Naive thymus-derived CD4-positive, alpha-beta T cell (primary cell): ENCODE measurements at regions not wholly inside any gene's neighbourhood (a gene's known extent, or its start where the extent isn't known, plus 50 kb on each side); places are given as distances from the start of the nearest gene placed in this dataset.

ENCODE experiments used
- ATAC-seq: fragments of 150-1000 bp; cut with Tn5 transposase; 2 replicates; pipeline ENCODE4 v1.10.0; 2021; ENCODE audit warnings: mild to moderate bottlenecking, moderate library complexity
- CTCF ChIA-PET: fragments of 350-600 bp; sonication (Branson Sonifier 250); formaldehyde crosslinking; loops from one replicate; lab custom pipeline; 2021; ENCODE audit warnings: antibody characterized with exemption; lab: Charles Lee
- POLR2A ChIA-PET: fragments of 350-600 bp; sonication (Branson Sonifier 250); formaldehyde crosslinking; loops from one replicate; lab custom pipeline; 2021; ENCODE audit warnings: antibody characterized with exemption, inconsistent platforms; lab: Charles Lee
- DNase-seq, 9 donors: peaks; one replicate each; pipeline versions ENCODE4 v3.0.0 to v3.0.0-alpha.2; 2020 to 2022; ENCODE audit warnings: mixed read lengths in 1 of 9
- H3K27ac ChIP-seq: one replicate; pipeline ENCODE4 v1.7.0; 2013; ENCODE audit warnings: mild to moderate bottlenecking, low read depth, low read length, moderate library complexity
- H3K27me3 ChIP-seq, 2 donors: one replicate each; pipeline ENCODE4 v1.7.0; 2013; ENCODE audit warnings: low read length in 2 of 2, mild to moderate bottlenecking in 2 of 2, moderate library complexity in 2 of 2; ENCODE audit not compliant: control insufficient read depth in 2 of 2, insufficient read depth in 2 of 2
- H3K36me3 ChIP-seq, 3 experiments: 1 replicate in 2 of 3; 2 replicates in 1 of 3; pipeline ENCODE4 v1.7.0; 2013; ENCODE audit warnings: low read length in 3 of 3, mild to moderate bottlenecking in 3 of 3, moderate library complexity in 1 of 3; ENCODE audit not compliant: insufficient read depth in 3 of 3, control insufficient read depth in 2 of 3
- H3K4me1 ChIP-seq, 2 donors: one replicate each; pipeline ENCODE4 v1.7.0; 2013; ENCODE audit warnings: low read length in 2 of 2, mild to moderate bottlenecking in 2 of 2, moderate library complexity in 1 of 2; ENCODE audit not compliant: control insufficient read depth in 2 of 2, insufficient read depth in 2 of 2
- H3K4me3 ChIP-seq: 2 replicates; pipeline ENCODE4 v1.7.0; 2013; ENCODE audit warnings: mild to moderate bottlenecking, low read length
- H3K9me3 ChIP-seq, 3 experiments: 1 replicate in 2 of 3; 2 replicates in 1 of 3; pipeline ENCODE4 v1.7.0; 2013; ENCODE audit warnings: low read length in 3 of 3; ENCODE audit not compliant: control insufficient read depth in 2 of 3
- H3K27ac Mint-ChIP-seq, 9 donors: one replicate each; pipeline ENCODE4 v1.8.0; 2020 to 2022; ENCODE audit warnings: mixed read lengths in 9 of 9, mild to moderate bottlenecking in 8 of 9, moderate library complexity in 5 of 9, inconsistent platforms in 2 of 9
- H3K27me3 Mint-ChIP-seq, 5 donors: one replicate each; pipeline ENCODE4 v1.8.0; 2021 to 2022; ENCODE audit warnings: mixed read lengths in 5 of 5, mild to moderate bottlenecking in 1 of 5
- H3K36me3 Mint-ChIP-seq, 5 donors: one replicate each; pipeline ENCODE4 v1.8.0; 2020 to 2022; ENCODE audit warnings: mixed read lengths in 5 of 5, mild to moderate bottlenecking in 3 of 5, inconsistent platforms in 1 of 5
- H3K4me1 Mint-ChIP-seq, 7 donors: one replicate each; pipeline ENCODE4 v1.8.0; 2020 to 2022; ENCODE audit warnings: mixed read lengths in 7 of 7, mild to moderate bottlenecking in 3 of 7, inconsistent platforms in 1 of 7
- H3K4me3 Mint-ChIP-seq, 10 donors: one replicate each; pipeline ENCODE4 v1.8.0; 2020 to 2022; ENCODE audit warnings: mild to moderate bottlenecking in 10 of 10, mixed read lengths in 10 of 10, moderate library complexity in 6 of 10, inconsistent platforms in 2 of 10
- H3K9me3 Mint-ChIP-seq, 11 donors: one replicate each; pipeline ENCODE4 v1.8.0; 2020 to 2022; ENCODE audit warnings: mixed read lengths in 11 of 11, mild to moderate bottlenecking in 4 of 11, inconsistent platforms in 1 of 11, moderate library complexity in 1 of 11
- intact Hi-C, 2 donors: fragments of 100-400 bp; cut with micrococcal nuclease; formaldehyde crosslinking; loops; one replicate each; pipeline ENCODE4 v1.15.1; 2023

DNA sequence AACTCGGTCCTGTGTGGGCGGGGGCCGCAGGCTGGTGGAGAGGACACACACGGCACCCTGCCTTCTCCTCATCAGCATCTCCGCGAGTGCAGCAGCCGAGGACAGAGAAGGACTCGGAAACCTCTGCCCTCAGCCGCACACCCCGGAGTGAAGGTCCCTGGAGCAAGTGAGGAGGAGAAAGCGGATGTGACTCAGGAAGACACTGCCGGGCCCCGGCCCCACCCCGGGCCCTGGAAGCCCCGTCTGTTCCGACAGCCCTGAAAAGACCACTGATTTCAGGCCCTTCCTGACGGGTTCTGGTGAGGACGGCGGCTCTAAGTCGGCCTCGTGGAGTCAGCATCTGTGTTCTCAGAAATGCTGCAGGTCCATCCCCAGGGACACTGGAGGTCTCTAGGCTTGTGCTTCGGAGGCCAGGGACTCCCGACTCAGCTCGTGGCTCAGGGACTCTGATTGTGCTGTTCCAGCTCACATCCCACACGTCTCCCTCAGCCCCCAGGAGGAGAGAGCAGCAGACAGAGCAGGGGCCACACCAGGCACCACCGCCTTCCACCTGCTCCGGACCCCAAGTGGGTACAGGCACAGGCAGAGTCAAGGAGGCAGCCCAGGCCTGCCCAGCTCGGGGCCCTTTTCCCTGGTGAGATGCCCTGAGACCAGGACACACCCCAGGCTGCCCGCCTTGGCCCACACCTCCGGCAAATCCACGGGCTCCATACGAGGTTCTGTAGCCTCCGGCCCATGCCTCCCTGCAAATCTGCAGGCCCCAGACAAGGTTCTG lies 134.5 kb upstream of the NKX1-1 start:
- DNase-seq (no peak), ATAC-seq (no peak)
- CTCF ChIA-PET, result interaction anchor here (0.6 kb wide), 1 partner anchor 10 kb away, joined by 3 read pairs; no protein-coding TSS in a partner anchor
- intact Hi-C loops, result no loop called here
- peaks cover 0 to 11% of the 10 kb centered on the region in 2 donors for H3K4me1 ChIP-seq
- no peak overlapping the region for H3K4me3 Mint-ChIP-seq
- H3K4me1 Mint-ChIP-seq, result peaks cover 0 to 16% (median 4%) of the 10 kb centered on the region in 7 donors
- no peaks in the 10 kb centered on the region for H3K9me3 ChIP-seq
- no peaks in the 10 kb centered on the region for H3K36me3 Mint-ChIP-seq
- POLR2A ChIA-PET, result no interaction called here
- no peak overlapping the region for H3K27ac ChIP-seq
- no peaks in the 10 kb centered on the region for H3K27me3 ChIP-seq
- H3K36me3 ChIP-seq, result no peaks in the 10 kb centered on the region
- H3K4me3 ChIP-seq, result no peak overlapping the region
- H3K27ac Mint-ChIP-seq, result no peak overlapping the region
- no peaks in the 10 kb centered on the region for H3K27me3 Mint-ChIP-seq
- no peaks in the 10 kb centered on the region for H3K9me3 Mint-ChIP-seq

DNA sequence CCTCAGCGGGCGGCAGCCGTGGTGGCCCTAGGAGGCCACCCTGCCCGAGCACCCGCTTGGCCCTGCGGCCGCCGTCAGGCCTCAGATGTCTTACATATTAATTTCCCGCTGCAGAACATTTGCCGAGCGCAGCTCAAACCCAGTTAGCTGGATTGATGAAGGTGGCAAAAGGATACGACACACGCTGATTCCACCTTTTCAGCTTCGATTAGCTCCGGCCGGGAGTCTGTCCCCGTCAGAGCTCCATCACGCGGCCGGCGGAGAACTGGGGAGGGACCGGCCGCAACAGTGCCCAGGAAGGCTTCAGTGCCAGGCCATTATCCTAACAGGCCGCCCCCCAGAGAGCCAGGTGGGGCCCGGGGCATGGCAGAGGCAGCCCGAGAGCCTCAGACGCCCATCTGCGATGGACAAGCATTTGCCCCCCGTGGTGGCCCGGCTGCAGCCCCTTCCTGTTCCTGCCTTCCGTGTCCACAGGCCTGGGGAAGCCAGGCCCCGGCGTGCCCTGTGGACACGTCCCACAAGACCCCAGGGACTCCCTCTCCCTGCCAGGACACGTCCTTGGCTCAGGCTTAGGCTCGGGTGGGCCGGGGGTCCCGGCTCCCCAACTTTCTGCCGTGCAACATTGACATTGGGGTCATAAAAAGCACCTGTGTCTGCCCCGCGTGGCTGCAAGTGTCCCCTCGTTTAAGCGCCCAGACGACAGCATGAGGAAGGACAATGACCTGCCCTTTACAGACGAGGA lies 133.8 kb upstream of the NKX1-1 start:
- CTCF ChIA-PET, result no interaction called here

DNA sequence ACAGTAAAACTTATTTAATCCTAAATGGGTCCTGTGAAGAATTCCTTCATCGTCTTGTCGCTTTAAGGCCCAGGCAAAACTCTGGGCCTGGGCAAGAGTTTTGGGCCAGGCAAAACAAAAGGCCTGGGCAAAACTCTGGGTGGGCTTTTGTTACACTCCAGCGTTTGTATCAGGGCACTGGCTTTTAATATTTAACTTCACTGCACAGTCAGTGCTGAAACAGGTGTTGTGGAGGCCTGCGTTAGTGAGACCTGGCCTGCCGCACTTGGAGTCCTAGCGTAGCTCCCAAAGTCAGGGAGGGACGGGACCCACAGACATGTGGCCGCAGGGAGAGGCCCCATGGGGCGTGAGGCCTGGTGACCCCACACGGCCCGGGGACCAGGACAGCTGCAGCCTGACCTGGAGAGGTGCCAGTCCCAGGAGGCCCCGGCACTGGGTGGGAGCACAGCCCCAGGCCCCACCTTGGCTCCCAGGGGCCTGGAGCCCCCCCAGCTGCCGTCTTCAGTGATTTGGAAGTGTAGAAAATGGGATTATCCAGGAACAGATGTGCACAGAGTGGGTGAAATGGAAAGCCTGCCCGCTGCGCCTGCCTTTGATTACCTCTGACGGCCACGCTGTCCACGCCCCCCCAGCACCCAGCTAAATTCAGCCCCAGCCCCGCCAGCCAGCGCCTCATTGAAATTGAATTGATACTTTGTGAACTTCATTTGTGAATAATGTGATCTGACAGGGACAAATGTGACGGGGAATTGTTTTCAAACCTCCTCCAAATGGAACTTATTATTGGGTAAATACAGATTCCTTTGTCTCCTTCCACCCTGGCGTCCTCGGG lies 132.9 kb upstream of the NKX1-1 start:
- Mint-ChIP-seq H3K27ac (no peak overlapping the region), H3K4me3 (no peak overlapping the region), H3K9me3 (no peaks in the 10 kb centered on the region), H3K4me1 (peaks cover 0 to 7% (median 4%) of the 10 kb centered on the region in 7 donors), H3K36me3 (no peaks in the 10 kb centered on the region), H3K27me3 (no peaks in the 10 kb centered on the region)
- intact Hi-C loops, result no loop called here
- DNase-seq (no peak), ATAC-seq (no peak)
- no peaks in the 10 kb centered on the region for H3K27me3 ChIP-seq
- CTCF ChIA-PET, result no interaction called here
- no peak overlapping the region for H3K27ac ChIP-seq
- no peaks in the 10 kb centered on the region for H3K36me3 ChIP-seq
- POLR2A ChIA-PET, result no interaction called here
- peaks cover 0 to 6% of the 10 kb centered on the region in 2 donors for H3K4me1 ChIP-seq
- no peak overlapping the region for H3K4me3 ChIP-seq
- H3K9me3 ChIP-seq, result no peaks in the 10 kb centered on the region

More for the DNA sequence above, 133.8 kb upstream of the NKX1-1 start:
- Mint-ChIP-seq H3K27me3 (no peaks in the 10 kb centered on the region), H3K9me3 (no peaks in the 10 kb centered on the region), H3K36me3 (no peaks in the 10 kb centered on the region), H3K4me1 (peaks cover 0 to 15% (median 4%) of the 10 kb centered on the region in 7 donors), H3K4me3 (no peak overlapping the region), H3K27ac (no peak overlapping the region)
- no peaks in the 10 kb centered on the region for H3K9me3 ChIP-seq
- no peak overlapping the region for H3K4me3 ChIP-seq
- no peaks in the 10 kb centered on the region for H3K36me3 ChIP-seq
- ATAC-seq, result no peak
- POLR2A ChIA-PET, result no interaction called here
- intact Hi-C loops, result no loop called here
- no peaks in the 10 kb centered on the region for H3K27me3 ChIP-seq
- no peak overlapping the region for H3K27ac ChIP-seq
- DNase-seq, result no peak
- H3K4me1 ChIP-seq, result peaks cover 0 to 11% of the 10 kb centered on the region in 2 donors

- H3K4me1 ChIP-seq, result no peaks in the 10 kb centered on the region
- H3K36me3 ChIP-seq, result no peaks in the 10 kb centered on the region
- Mint-ChIP-seq H3K27ac (no peak overlapping the region), H3K27me3 (peaks cover 0 to 6% (median 3%) of the 10 kb centered on the region in 5 donors), H3K4me3 (no peak overlapping the region), H3K4me1 (no peaks in the 10 kb centered on the region), H3K9me3 (no peaks in the 10 kb centered on the region), H3K36me3 (no peaks in the 10 kb centered on the region)
- no peak for ATAC-seq
- ChIA-PET CTCF (no interaction called here), POLR2A (no interaction called here)
- intact Hi-C loops, result no loop called here
- DNase-seq, result no peak
- no peak overlapping the region for H3K27ac ChIP-seq
- no peak overlapping the region for H3K4me3 ChIP-seq
- no peaks in the 10 kb centered on the region for H3K9me3 ChIP-seq
- H3K27me3 ChIP-seq, result no peaks in the 10 kb centered on the region
Measured at GRCh38 chr4:1538096-1538410, 131.8 kb upstream of the NKX1-1 start.

GRCh38 chr4:1537410-1538095 lies 131.3 kb upstream of the NKX1-1 start:
- Mint-ChIP-seq H3K4me1 (no peaks in the 10 kb centered on the region), H3K4me3 (no peak overlapping the region), H3K27ac (no peak overlapping the region), H3K27me3 (peaks cover 0 to 6% (median 3%) of the 10 kb centered on the region in 5 donors), H3K36me3 (no peaks in the 10 kb centered on the region), H3K9me3 (no peaks in the 10 kb centered on the region)
- Histone ChIP-seq H3K36me3 (no peaks in the 10 kb centered on the region), H3K27me3 (no peaks in the 10 kb centered on the region), H3K4me3 (no peak overlapping the region), H3K27ac (no peak overlapping the region), H3K4me1 (no peaks in the 10 kb centered on the region), H3K9me3 (no peaks in the 10 kb centered on the region)
- ChIA-PET POLR2A (no interaction called here), CTCF (no interaction called here)
- DNase-seq (no peak), ATAC-seq (no peak)
- intact Hi-C loops, result no loop called here

- no peaks in the 10 kb centered on the region for H3K36me3 Mint-ChIP-seq
- Histone ChIP-seq H3K36me3 (no peaks in the 10 kb centered on the region), H3K4me1 (no peaks in the 10 kb centered on the region), H3K27ac (no peak overlapping the region), H3K27me3 (no peaks in the 10 kb centered on the region), H3K9me3 (no peaks in the 10 kb centered on the region), H3K4me3 (no peak overlapping the region)
- no peak overlapping the region for H3K4me3 Mint-ChIP-seq
- CTCF ChIA-PET, result no interaction called here
- H3K27me3 Mint-ChIP-seq, result peaks cover 0 to 6% (median 4%) of the 10 kb centered on the region in 5 donors
- no peaks in the 10 kb centered on the region for H3K4me1 Mint-ChIP-seq
- DNase-seq (no peak), ATAC-seq (no peak)
- POLR2A ChIA-PET, result no interaction called here
- no peak overlapping the region for H3K27ac Mint-ChIP-seq
- intact Hi-C loops, result no loop called here
- no peaks in the 10 kb centered on the region for H3K9me3 Mint-ChIP-seq
Measured at GRCh38 chr4:1536579-1537409, 130.6 kb upstream of the NKX1-1 start.
